ENCODE measurements at regions not wholly inside any gene's neighbourhood (a gene's known extent, or its start where the extent isn't known, plus 50 kb on each side); places are given as distances from the start of the nearest gene placed in this dataset.

DNA sequence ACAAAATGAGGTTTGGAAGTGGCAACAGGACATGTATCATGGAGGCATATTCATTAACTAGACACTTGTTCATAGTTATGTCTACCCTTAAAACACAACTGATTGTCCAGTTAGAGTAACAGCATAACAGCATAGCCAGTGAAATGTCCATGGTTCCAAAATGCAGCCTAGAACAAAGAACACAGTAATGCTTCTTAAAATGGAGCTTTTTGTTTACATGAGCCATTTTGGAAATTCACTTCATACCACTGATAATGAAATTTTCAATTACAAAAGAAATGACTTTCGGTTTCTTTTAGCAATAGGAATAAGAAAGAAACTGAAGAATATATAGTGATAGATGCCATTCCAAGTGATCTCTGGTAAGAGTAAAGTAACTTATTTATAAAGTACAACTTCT is 111.1 kb upstream of the DST start:
- Mint-ChIP-seq H3K27ac (no peak overlapping the region), H3K4me3 (no peak overlapping the region), H3K9me3 (no peaks in the 10 kb centered on the region), H3K27me3 (peaks cover 6% of the 10 kb centered on the region), H3K36me3 (no peaks in the 10 kb centered on the region), H3K4me1 (no peaks in the 10 kb centered on the region)
- H3K4me3 ChIP-seq (ENCODE audit: low read depth, low read length), result no peak overlapping the region
- no peaks in the 10 kb centered on the region for H3K4me1 ChIP-seq (ENCODE audit: control insufficient read depth, insufficient read depth, low read length, poor library complexity, severe bottlenecking)
- ATAC-seq (ENCODE audit: low read depth in 2 of 2) (no peak), DNase-seq (no peak)
- H3K27ac ChIP-seq (ENCODE audit: insufficient read depth, low read length, poor library complexity, severe bottlenecking), result no peak overlapping the region
- no peaks in the 10 kb centered on the region for H3K36me3 ChIP-seq (ENCODE audit: control insufficient read depth, insufficient read depth, low read length)
- no peaks in the 10 kb centered on the region for H3K9me3 ChIP-seq (ENCODE audit: control insufficient read depth in 2 of 2, low read length in 2 of 2)
- H3K27me3 ChIP-seq (ENCODE audit: control insufficient read depth, insufficient read depth, low read length), result no peaks in the 10 kb centered on the region

GRCh38 chr6:56752534-56752933 is 109.8 kb upstream of the DST start:
- Mint-ChIP-seq H3K27me3 (peaks cover 6% of the 10 kb centered on the region), H3K4me3 (no peak overlapping the region), H3K9me3 (no peaks in the 10 kb centered on the region), H3K36me3 (no peaks in the 10 kb centered on the region), H3K4me1 (no peaks in the 10 kb centered on the region), H3K27ac (no peak overlapping the region)
- H3K27me3 ChIP-seq (ENCODE audit: control insufficient read depth, insufficient read depth, low read length), result no peaks in the 10 kb centered on the region
- no peak overlapping the region for H3K4me3 ChIP-seq (ENCODE audit: low read depth, low read length)
- no peaks in the 10 kb centered on the region for H3K36me3 ChIP-seq (ENCODE audit: control insufficient read depth, insufficient read depth, low read length)
- H3K9me3 ChIP-seq (ENCODE audit: control insufficient read depth in 2 of 2, low read length in 2 of 2), result no peaks in the 10 kb centered on the region
- no peaks in the 10 kb centered on the region for H3K4me1 ChIP-seq (ENCODE audit: control insufficient read depth, insufficient read depth, low read length, poor library complexity, severe bottlenecking)
- no peak for DNase-seq
- ATAC-seq (ENCODE audit: low read depth in 2 of 2), result no peak
- no peak overlapping the region for H3K27ac ChIP-seq (ENCODE audit: insufficient read depth, low read length, poor library complexity, severe bottlenecking)

DNA sequence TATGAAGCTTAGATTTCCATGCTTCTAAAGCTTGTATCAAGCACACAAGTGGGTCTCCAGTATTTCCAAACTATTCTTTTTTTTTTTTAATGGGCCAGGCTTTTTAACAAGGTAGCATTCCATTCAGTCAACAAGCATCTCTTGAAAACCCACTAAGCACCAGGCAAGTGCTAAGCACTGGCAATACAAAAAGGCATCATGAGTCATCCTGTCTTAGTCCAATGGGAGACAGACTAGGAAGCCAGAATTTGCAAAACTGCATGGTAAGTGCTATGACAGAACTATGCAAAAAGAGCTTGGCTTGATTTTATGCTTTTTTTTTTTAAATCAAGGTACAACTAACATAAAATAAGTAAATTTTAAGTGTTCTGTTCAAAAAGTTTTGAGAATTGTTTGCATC is 109.3 kb upstream of the DST start:
- ATAC-seq (ENCODE audit: low read depth in 2 of 2) (no peak), DNase-seq (no peak)
- no peaks in the 10 kb centered on the region for H3K27me3 ChIP-seq (ENCODE audit: control insufficient read depth, insufficient read depth, low read length)
- H3K4me1 ChIP-seq (ENCODE audit: control insufficient read depth, insufficient read depth, low read length, poor library complexity, severe bottlenecking), result no peaks in the 10 kb centered on the region
- no peak overlapping the region for H3K4me3 Mint-ChIP-seq
- no peak overlapping the region for H3K27ac ChIP-seq (ENCODE audit: insufficient read depth, low read length, poor library complexity, severe bottlenecking)
- H3K4me1 Mint-ChIP-seq, result no peaks in the 10 kb centered on the region
- H3K36me3 Mint-ChIP-seq, result no peaks in the 10 kb centered on the region
- H3K9me3 Mint-ChIP-seq, result no peaks in the 10 kb centered on the region
- no peaks in the 10 kb centered on the region for H3K9me3 ChIP-seq (ENCODE audit: control insufficient read depth in 2 of 2, low read length in 2 of 2)
- no peaks in the 10 kb centered on the region for H3K36me3 ChIP-seq (ENCODE audit: control insufficient read depth, insufficient read depth, low read length)
- peaks cover 6% of the 10 kb centered on the region for H3K27me3 Mint-ChIP-seq
- H3K4me3 ChIP-seq (ENCODE audit: low read depth, low read length), result no peak overlapping the region
- no peak overlapping the region for H3K27ac Mint-ChIP-seq

DNA sequence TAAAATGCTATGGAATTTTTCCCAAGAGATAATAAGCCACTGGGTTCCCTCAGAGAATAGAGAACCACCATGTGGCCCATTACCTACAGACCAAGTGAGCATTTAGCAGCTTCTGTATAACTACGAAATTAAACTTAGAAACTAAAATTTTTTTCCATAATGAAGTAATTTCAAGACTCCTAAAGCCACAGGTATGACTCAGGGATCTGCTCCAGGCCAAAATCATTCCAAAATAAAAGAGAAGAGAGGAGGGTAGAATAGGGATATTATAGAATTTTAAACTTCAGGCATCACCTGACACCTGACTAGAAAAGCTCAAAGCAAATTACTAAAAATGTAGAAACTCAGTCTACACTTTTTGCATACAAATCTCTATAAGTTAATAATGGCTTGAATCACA is 108.9 kb upstream of the DST start:
- H3K4me1 ChIP-seq (ENCODE audit: control insufficient read depth, insufficient read depth, low read length, poor library complexity, severe bottlenecking), result no peaks in the 10 kb centered on the region
- Mint-ChIP-seq H3K4me3 (no peak overlapping the region), H3K27me3 (peaks cover 6% of the 10 kb centered on the region), H3K4me1 (no peaks in the 10 kb centered on the region), H3K9me3 (no peaks in the 10 kb centered on the region), H3K36me3 (no peaks in the 10 kb centered on the region), H3K27ac (no peak overlapping the region)
- no peak for DNase-seq
- ATAC-seq (ENCODE audit: low read depth in 2 of 2), result no peak
- H3K9me3 ChIP-seq (ENCODE audit: control insufficient read depth in 2 of 2, low read length in 2 of 2), result no peaks in the 10 kb centered on the region
- H3K27me3 ChIP-seq (ENCODE audit: control insufficient read depth, insufficient read depth, low read length), result no peaks in the 10 kb centered on the region
- no peak overlapping the region for H3K27ac ChIP-seq (ENCODE audit: insufficient read depth, low read length, poor library complexity, severe bottlenecking)
- no peak overlapping the region for H3K4me3 ChIP-seq (ENCODE audit: low read depth, low read length)
- no peaks in the 10 kb centered on the region for H3K36me3 ChIP-seq (ENCODE audit: control insufficient read depth, insufficient read depth, low read length)

DNA sequence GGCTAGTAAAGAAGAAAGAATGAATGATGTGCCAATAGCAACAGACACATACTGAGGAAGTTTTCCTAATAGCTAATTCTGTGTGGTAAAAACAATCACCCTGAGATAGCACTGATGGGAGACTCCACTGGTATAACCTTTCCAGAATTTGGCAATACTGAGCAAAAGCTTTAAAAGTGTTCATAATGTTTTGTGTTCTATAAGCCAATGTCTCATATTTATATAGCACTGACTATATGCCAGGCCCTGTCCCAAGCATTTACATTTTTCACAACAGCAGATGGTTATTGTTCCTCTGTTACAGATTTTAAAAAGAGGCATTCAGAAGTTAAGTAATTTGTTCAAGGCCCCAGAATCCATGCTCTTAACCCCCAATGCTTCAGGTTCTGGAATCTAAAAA is 108.0 kb upstream of the DST start:
- H3K27ac ChIP-seq (ENCODE audit: insufficient read depth, low read length, poor library complexity, severe bottlenecking), result no peak overlapping the region
- no peaks in the 10 kb centered on the region for H3K27me3 ChIP-seq (ENCODE audit: control insufficient read depth, insufficient read depth, low read length)
- H3K9me3 ChIP-seq (ENCODE audit: control insufficient read depth in 2 of 2, low read length in 2 of 2), result no peaks in the 10 kb centered on the region
- H3K4me1 ChIP-seq (ENCODE audit: control insufficient read depth, insufficient read depth, low read length, poor library complexity, severe bottlenecking), result no peaks in the 10 kb centered on the region
- Mint-ChIP-seq H3K4me3 (no peak overlapping the region), H3K27ac (no peak overlapping the region), H3K27me3 (peaks cover 6% of the 10 kb centered on the region), H3K9me3 (no peaks in the 10 kb centered on the region), H3K36me3 (no peaks in the 10 kb centered on the region), H3K4me1 (no peaks in the 10 kb centered on the region)
- no peak for ATAC-seq (ENCODE audit: low read depth in 2 of 2)
- no peak for DNase-seq
- no peak overlapping the region for H3K4me3 ChIP-seq (ENCODE audit: low read depth, low read length)
- H3K36me3 ChIP-seq (ENCODE audit: control insufficient read depth, insufficient read depth, low read length), result no peaks in the 10 kb centered on the region

GRCh38 chr6:56749632-56750151 is 107.0 kb upstream of the DST start:
- Histone ChIP-seq H3K4me3 (ENCODE audit: low read depth, low read length) (no peak overlapping the region), H3K4me1 (ENCODE audit: control insufficient read depth, insufficient read depth, low read length, poor library complexity, severe bottlenecking) (no peaks in the 10 kb centered on the region), H3K9me3 (ENCODE audit: control insufficient read depth in 2 of 2, low read length in 2 of 2) (no peaks in the 10 kb centered on the region), H3K27ac (ENCODE audit: insufficient read depth, low read length, poor library complexity, severe bottlenecking) (no peak overlapping the region), H3K36me3 (ENCODE audit: control insufficient read depth, insufficient read depth, low read length) (no peaks in the 10 kb centered on the region), H3K27me3 (ENCODE audit: control insufficient read depth, insufficient read depth, low read length) (no peaks in the 10 kb centered on the region)
- Mint-ChIP-seq H3K36me3 (no peaks in the 10 kb centered on the region), H3K27me3 (peaks cover 6% of the 10 kb centered on the region), H3K27ac (no peak overlapping the region), H3K9me3 (no peaks in the 10 kb centered on the region), H3K4me1 (no peaks in the 10 kb centered on the region), H3K4me3 (no peak overlapping the region)
- DNase-seq (no peak), ATAC-seq (ENCODE audit: low read depth in 2 of 2) (no peak)

DNA sequence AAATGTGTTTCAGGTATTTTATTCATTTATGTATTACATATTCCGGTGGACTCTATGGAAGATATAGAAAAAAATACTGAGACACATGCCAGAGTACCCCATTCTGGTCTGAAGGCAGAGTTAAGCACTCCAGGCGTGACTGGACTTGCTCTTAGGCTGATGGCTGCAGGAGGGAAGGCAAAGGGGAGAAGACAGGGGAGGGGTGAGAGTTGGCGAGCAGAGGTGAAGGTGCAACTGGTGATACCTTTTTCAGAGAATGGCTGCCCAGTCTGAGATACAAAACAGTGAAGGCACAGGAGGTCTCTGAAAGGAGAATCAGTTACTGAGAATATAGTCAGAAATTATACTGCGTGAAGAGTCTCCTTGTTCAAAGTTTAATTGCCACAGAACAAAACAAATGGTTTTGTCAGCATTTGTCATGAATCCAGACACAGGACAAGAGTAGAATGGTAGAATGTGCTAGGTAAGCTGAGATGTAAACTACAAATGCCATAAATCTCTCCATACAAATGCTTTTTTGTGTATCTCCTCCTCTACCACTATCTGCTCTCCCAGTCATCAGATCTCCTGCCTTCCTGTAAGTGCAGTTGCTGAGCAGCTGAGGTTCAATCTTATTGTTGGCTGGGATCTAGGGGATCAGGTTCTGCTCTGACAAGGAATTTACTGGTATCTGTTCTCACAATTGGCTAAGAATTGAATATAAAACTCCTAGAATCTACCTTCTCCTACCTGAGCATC is 104.2 kb upstream of the DST start:
- Mint-ChIP-seq H3K4me3 (no peak overlapping the region), H3K36me3 (no peaks in the 10 kb centered on the region), H3K9me3 (no peaks in the 10 kb centered on the region), H3K4me1 (no peaks in the 10 kb centered on the region), H3K27me3 (peaks cover 5% of the 10 kb centered on the region), H3K27ac (no peak overlapping the region)
- Histone ChIP-seq H3K4me1 (ENCODE audit: control insufficient read depth, insufficient read depth, low read length, poor library complexity, severe bottlenecking) (no peaks in the 10 kb centered on the region), H3K9me3 (ENCODE audit: control insufficient read depth in 2 of 2, low read length in 2 of 2) (no peaks in the 10 kb centered on the region), H3K36me3 (ENCODE audit: control insufficient read depth, insufficient read depth, low read length) (no peaks in the 10 kb centered on the region), H3K4me3 (ENCODE audit: low read depth, low read length) (no peak overlapping the region), H3K27me3 (ENCODE audit: control insufficient read depth, insufficient read depth, low read length) (no peaks in the 10 kb centered on the region), H3K27ac (ENCODE audit: insufficient read depth, low read length, poor library complexity, severe bottlenecking) (no peak overlapping the region)
- DNase-seq (no peak), ATAC-seq (ENCODE audit: low read depth in 2 of 2) (no peak)

DNA sequence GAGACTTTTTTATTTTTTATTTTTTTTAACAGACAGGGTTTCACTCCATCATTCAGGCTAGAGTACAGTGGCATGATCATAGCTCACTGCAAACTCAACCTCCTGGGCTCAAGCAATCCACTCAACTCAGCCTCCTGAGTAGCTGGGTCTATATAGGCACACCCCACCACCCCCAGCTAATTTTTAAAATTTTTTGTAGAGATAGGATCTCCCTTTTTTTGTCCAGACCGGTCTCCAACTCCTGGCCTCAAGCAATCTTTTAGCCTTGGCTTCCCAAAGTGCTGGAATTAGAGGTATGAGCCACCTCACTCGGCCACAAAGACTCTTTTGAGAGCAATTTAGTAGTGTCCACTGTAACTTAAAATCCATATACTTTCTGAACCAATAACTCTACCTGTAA is 103.3 kb upstream of the DST start:
- no peaks in the 10 kb centered on the region for H3K36me3 ChIP-seq (ENCODE audit: control insufficient read depth, insufficient read depth, low read length)
- H3K27me3 Mint-ChIP-seq, result peaks cover 5% of the 10 kb centered on the region
- H3K4me3 ChIP-seq (ENCODE audit: low read depth, low read length), result no peak overlapping the region
- no peaks in the 10 kb centered on the region for H3K4me1 Mint-ChIP-seq
- H3K9me3 Mint-ChIP-seq, result no peaks in the 10 kb centered on the region
- H3K4me1 ChIP-seq (ENCODE audit: control insufficient read depth, insufficient read depth, low read length, poor library complexity, severe bottlenecking), result no peaks in the 10 kb centered on the region
- H3K27ac ChIP-seq (ENCODE audit: insufficient read depth, low read length, poor library complexity, severe bottlenecking), result no peak overlapping the region
- DNase-seq (no peak), ATAC-seq (ENCODE audit: low read depth in 2 of 2) (no peak)
- H3K9me3 ChIP-seq (ENCODE audit: control insufficient read depth in 2 of 2, low read length in 2 of 2), result no peaks in the 10 kb centered on the region
- no peaks in the 10 kb centered on the region for H3K36me3 Mint-ChIP-seq
- no peaks in the 10 kb centered on the region for H3K27me3 ChIP-seq (ENCODE audit: control insufficient read depth, insufficient read depth, low read length)
- no peak overlapping the region for H3K4me3 Mint-ChIP-seq
- no peak overlapping the region for H3K27ac Mint-ChIP-seq

All from CD4-positive, CD25-positive, alpha-beta regulatory T cell (primary cell).